Pancreas (tissue), 10 donors: ENCODE measurements at regions not wholly inside any gene's neighbourhood (a gene's known extent, or its start where the extent isn't known, plus 50 kb on each side); places are given as distances from the start of the nearest gene placed in this dataset.

Source experiments
- ATAC-seq, 4 donors: fragments of 200-7000 bp; cut with Tn5 transposase; one replicate each; pipeline versions ENCODE4 v1.8.0 to v1.9.1; 2020; ENCODE audit warnings: mild to moderate bottlenecking in 4 of 4, moderate library complexity in 4 of 4
- DNase-seq, 6 donors: peaks; one replicate each; pipeline ENCODE4 v3.0.0-alpha.2; 2020
- FAIRE-seq: peaks from 2 replicates; lab custom pipeline; 2012; peaks lifted over from hg19 to GRCh38; lab: Jason Lieb, UNC
- H3K27ac ChIP-seq, 4 donors: fragments of 200-600 bp; sonication (generic); 1 replicate in 3 of 4; 2 replicates in 1 of 4; pipeline versions ENCODE4 v1.5.0 to v1.8.0; 2020
- H3K27me3 ChIP-seq, 4 donors: fragments of 200-600 bp; one replicate each; pipeline ENCODE4 v1.8.0; 2021
- H3K36me3 ChIP-seq, 3 donors: fragments of 200-600 bp; sonication (generic) in 1 of 3; one replicate each; pipeline versions ENCODE4 v1.5.0 to v1.8.0; 2020 to 2021
- H3K4me1 ChIP-seq, 3 donors: fragments of 200-600 bp; one replicate each; pipeline ENCODE4 v1.8.0; 2021
- H3K4me3 ChIP-seq, 4 donors: fragments of 200-600 bp; sonication (generic) in 2 of 4; one replicate each; pipeline versions ENCODE4 v1.5.0 to v1.8.0; 2020 to 2021
- H3K9me3 ChIP-seq, 4 donors: fragments of 200-600 bp; one replicate each; pipeline ENCODE4 v1.8.0; 2021
- CTCF ChIP-seq, 4 donors: fragments of 200-600 bp; sonication (generic) in 3 of 4; IDR thresholded peaks; one replicate each; pipeline versions ENCODE4 v1.5.0 to v1.8.0; 2021; ENCODE audit warnings: antibody characterized with exemption in 4 of 4
- WGBS, 2 donors: extraction: QIAGEN DNeasy Blood & Tissue Kit; methylation state at CpG; one replicate each; pipeline ENCODE4 v1.1.7; 2013; 5-methylcytosine and 5-hydroxymethylcytosine counted together
- intact Hi-C, 3 donors: fragments of 100-400 bp; cut with DNase I; formaldehyde crosslinking; loops; one replicate each; pipeline versions ENCODE4 v1.11.1 to v1.14.2; 2022
- donor health status: healthy with polysubstance abuse.
- donor health status: DM: no; HTN: no; CAD: no; lungs with moderate emphysema.
- donor health status: DM: no; HTN: no; CAD: no.
- donor health status: control.
- donor health status: control.
- donor health status: Bipolar disorder and iron deficiency.
- donor health status: DM: yes; HTN: yes; CAD: no.
- donor health status: DM: no; HTN: no; CAD: no.
- donor health status: DM: no; HTN: no; CAD: no.
- donor health status: DM: yes; HTN: yes; CAD: no.

GRCh38 chr20:6421321-6422248 is 298.8 kb upstream of the FERMT1 start:
- H3K9me3 ChIP-seq = no peaks in the 10 kb centered on the region
- no peak for ATAC-seq

GRCh38 chr20:6420336-6420735 is 297.5 kb upstream of the FERMT1 start:
- Histone ChIP-seq H3K36me3 (no peaks in the 10 kb centered on the region), H3K4me3 (no peak overlapping the region), H3K4me1 (no peaks in the 10 kb centered on the region), H3K27ac (no peak overlapping the region), H3K27me3 (peaks cover 0 to 4% (median 0%) of the 10 kb centered on the region in 4 donors), H3K9me3 (no peaks in the 10 kb centered on the region)
- FAIRE-seq (no peak), ATAC-seq (no peak), DNase-seq (no peak)
- TF ChIP-seq CTCF (IDR thresholded peaks at IDR 0.05) = no peak
- WGBS, 2 donors = 46 to 61% methylated on average over 1 of the region's 1 CpG
- intact Hi-C loops = no loop called here

More at GRCh38 chr20:6421321-6422248, 298.8 kb upstream of the FERMT1 start:
- DNase-seq = no peak
- H3K4me3 ChIP-seq = no peak overlapping the region
- H3K36me3 ChIP-seq = no peaks in the 10 kb centered on the region
- peaks cover 0 to 1% (median 0%) of the 10 kb centered on the region in 4 donors for H3K27me3 ChIP-seq
- WGBS, 2 donors = 46 to 53% methylated on average over 8 of the region's 8 CpGs
- no peak overlapping the region for H3K27ac ChIP-seq
- H3K4me1 ChIP-seq = no peaks in the 10 kb centered on the region
- FAIRE-seq = no peak
- TF ChIP-seq CTCF (IDR thresholded peaks at IDR 0.05) = no peak
- intact Hi-C loops = no loop called here

- no peaks in the 10 kb centered on the region for H3K9me3 ChIP-seq
- peaks cover 0 to 4% (median 0%) of the 10 kb centered on the region in 4 donors for H3K27me3 ChIP-seq
- TF ChIP-seq CTCF (IDR thresholded peaks at IDR 0.05) = no peak
- no peak for ATAC-seq
- no peak overlapping the region for H3K4me3 ChIP-seq
- no peak overlapping the region for H3K27ac ChIP-seq
- FAIRE-seq = no peak
- H3K36me3 ChIP-seq = no peaks in the 10 kb centered on the region
- H3K4me1 ChIP-seq = no peaks in the 10 kb centered on the region
- intact Hi-C loops = no loop called here
- no peak for DNase-seq
Observed at GRCh38 chr20:6418732-6419131, 295.9 kb upstream of the FERMT1 start.

- no peak overlapping the region for H3K27ac ChIP-seq
- ATAC-seq (no peak), DNase-seq (no peak), FAIRE-seq (no peak)
- no peaks in the 10 kb centered on the region for H3K4me1 ChIP-seq
- no peaks in the 10 kb centered on the region for H3K9me3 ChIP-seq
- H3K4me3 ChIP-seq = no peak overlapping the region
- intact Hi-C loops = no loop called here
- H3K27me3 ChIP-seq = peaks cover 0 to 4% (median 0%) of the 10 kb centered on the region in 4 donors
- no peaks in the 10 kb centered on the region for H3K36me3 ChIP-seq
- 40 to 51% methylated on average over 2 of the region's 2 CpGs for WGBS, 2 donors
- no peak for TF ChIP-seq CTCF (IDR thresholded peaks at IDR 0.05)
Observed at GRCh38 chr20:6416371-6416770, 293.5 kb upstream of the FERMT1 start.

GRCh38 chr20:6411651-6412050 is 288.8 kb upstream of the FERMT1 start:
- Histone ChIP-seq H3K27ac (no peak overlapping the region), H3K36me3 (no peaks in the 10 kb centered on the region), H3K4me3 (no peak overlapping the region), H3K4me1 (no peaks in the 10 kb centered on the region), H3K9me3 (no peaks in the 10 kb centered on the region), H3K27me3 (peaks cover 0 to 4% (median 0%) of the 10 kb centered on the region in 4 donors)
- no peak for TF ChIP-seq CTCF (IDR thresholded peaks at IDR 0.05)
- WGBS, 2 donors = 46 to 56% methylated on average over 2 of the region's 2 CpGs
- FAIRE-seq (no peak), DNase-seq (no peak), ATAC-seq (no peak)
- intact Hi-C loops = no loop called here
